HepG2 (cell line): ENCODE measurements at regions not wholly inside any gene's neighbourhood (a gene's known extent, or its start where the extent isn't known, plus 50 kb on each side); places are given as distances from the start of the nearest gene placed in this dataset.

Experiments used
- ATAC-seq: fragments of 200-7000 bp; cut with Tn5 transposase; 3 replicates; pipeline ENCODE4 v1.9.1; 2020; ENCODE audit warnings: mild to moderate bottlenecking, moderate library complexity
- BruUV-seq: library from RNA; stranded (reverse); fragments of 400-500 nt; replicated peaks from 2 replicates; lab custom pipeline; 2021; lab: Mats Ljungman, UMichigan
- CTCF ChIA-PET: fragments of 300-600 bp; formaldehyde crosslinking; extraction: SDS; loops from one replicate; lab custom pipeline; 2021; ENCODE audit warnings: low total read pairs, inconsistent platforms, low intra/inter-chr PET ratio; lab: Yijun Ruan, JAX
- POLR2A ChIA-PET: fragments of 350-600 bp; sonication (Branson Sonifier 250); formaldehyde crosslinking; loops from one replicate; lab custom pipeline; 2020; ENCODE audit warnings: antibody characterized with exemption, inconsistent platforms; lab: Yijun Ruan, JAX
- DNase-seq: peaks from one replicate; pipeline ENCODE4 v3.0.0-alpha.2; 2015; ENCODE audit warnings: low spot score
- FAIRE-seq: peaks from 3 replicates; lab custom pipeline; 2011; peaks lifted over from hg19 to GRCh38; lab: Jason Lieb, UNC
- H2AFZ ChIP-seq: one replicate; pipeline ENCODE4 v1.6.1; 2011; ENCODE audit warnings: low read length, inconsistent platforms
- H3K27ac ChIP-seq: fragments of 300-600 bp; 3 replicates; pipeline ENCODE4 v1.8.0; 2011; ENCODE audit warnings: mixed run types, mild to moderate bottlenecking, mixed read lengths, low read length, inconsistent platforms; ENCODE audit not compliant: insufficient read depth; ENCODE audit errors: extremely low read length
- H3K27me3 ChIP-seq, 2 experiments: fragments of 200-600 bp in 1 of 2; 2 replicates in 1 of 2; 3 replicates in 1 of 2; pipeline versions ENCODE4 v1.6.0 to v1.8.0; 2011; ENCODE audit warnings: low read length in 2 of 2, mild to moderate bottlenecking in 2 of 2, moderate library complexity in 2 of 2, inconsistent platforms in 1 of 2; ENCODE audit not compliant: insufficient read depth in 2 of 2, control insufficient read depth in 1 of 2
- H3K36me3 ChIP-seq, 2 experiments: fragments of 200-600 bp in 1 of 2; replicated peaks in 1 of 2; 2 replicates in 1 of 2; 3 replicates in 1 of 2; pipeline versions ENCODE4 v1.5.1 to v1.8.0; 2011; ENCODE audit warnings: low read length in 2 of 2, inconsistent platforms in 1 of 2; ENCODE audit not compliant: insufficient read depth in 2 of 2, control insufficient read depth in 1 of 2
- H3K4me1 ChIP-seq: 2 replicates; pipeline ENCODE4 v1.5.1; 2012; ENCODE audit warnings: low read length, inconsistent platforms; ENCODE audit not compliant: insufficient read depth
- H3K4me2 ChIP-seq: 2 replicates; pipeline ENCODE4 v1.6.0; 2011; ENCODE audit warnings: low read depth, low read length, inconsistent platforms
- H3K4me3 ChIP-seq, 3 experiments: fragments of 200-600 bp in 1 of 3; sonication (generic), shearing (Covaris generic) in 1 of 3; replicated peaks in 1 of 3; 2 replicates each; pipeline ENCODE4 v1.5.1; 2011 to 2016; ENCODE audit warnings: low read length in 3 of 3, inconsistent platforms in 2 of 3, low read depth in 2 of 3, mild to moderate bottlenecking in 2 of 3, control low read depth in 1 of 3, mixed read lengths in 1 of 3; ENCODE audit not compliant: insufficient read depth in 1 of 3
- H3K79me2 ChIP-seq: one replicate; pipeline ENCODE4 v1.6.1; 2011; ENCODE audit warnings: low read length, inconsistent platforms; ENCODE audit not compliant: insufficient read depth
- H3K9ac ChIP-seq: 2 replicates; pipeline ENCODE4 v1.6.0; 2011; ENCODE audit warnings: mild to moderate bottlenecking, low read depth, low read length, inconsistent platforms; ENCODE audit not compliant: insufficient read depth
- H3K9me3 ChIP-seq: 2 replicates; pipeline ENCODE4 v1.5.1; 2012; ENCODE audit warnings: mild to moderate bottlenecking, low read length
- H4K20me1 ChIP-seq: 2 replicates; pipeline ENCODE4 v1.6.0; 2011; ENCODE audit warnings: inconsistent platforms, mild to moderate bottlenecking, low read length, moderate library complexity; ENCODE audit not compliant: insufficient read depth
- CHD2 ChIP-seq: IDR thresholded peaks from 2 replicates; pipeline ENCODE4 v1.6.1; 2011; ENCODE audit warnings: low read depth, low read length, improper control_type of control experiment
- ELF1 ChIP-seq: sonication (generic); formaldehyde crosslinking; IDR thresholded peaks from 2 replicates; pipeline ENCODE4 v1.4.0; 2020; ENCODE audit warnings: missing genetic modification reagents
- FOXA3 ChIP-seq: IDR thresholded peaks from 2 replicates; pipeline ENCODE4 v1.6.1; 2016; ENCODE audit warnings: missing genetic modification reagents, missing compliant biosample characterization
- GLI4 ChIP-seq: sonication (generic); formaldehyde crosslinking; IDR thresholded peaks from 2 replicates; pipeline ENCODE4 v1.5.1; 2020; ENCODE audit warnings: missing genetic modification reagents, mild to moderate bottlenecking, moderate library complexity, borderline replicate concordance
- GTF3A ChIP-seq: sonication (generic); formaldehyde crosslinking; conservative IDR thresholded peaks from 2 replicates; pipeline ENCODE4 v1.4.0; 2020; ENCODE audit warnings: mild to moderate bottlenecking, missing genetic modification reagents
- KLF6 ChIP-seq: IDR thresholded peaks from 2 replicates; pipeline ENCODE4 v1.8.0; 2016; ENCODE audit warnings: missing biosample characterization, missing genetic modification reagents
- MAFK ChIP-seq, 2 experiments: IDR thresholded peaks in 1 of 2; conservative IDR thresholded peaks in 1 of 2; 2 replicates each; pipeline ENCODE4 v1.6.1; 2011; ENCODE audit warnings: improper control_type of control experiment in 2 of 2, low read length in 2 of 2
- MIER2 ChIP-seq: IDR thresholded peaks from 2 replicates; pipeline ENCODE4 v1.6.1; 2016; ENCODE audit warnings: missing biosample characterization, missing genetic modification reagents
- MLLT10 ChIP-seq: sonication (generic); formaldehyde crosslinking; IDR thresholded peaks from 2 replicates; pipeline ENCODE4 v1.4.0; 2020; ENCODE audit warnings: missing genetic modification reagents
- RARG ChIP-seq: sonication (generic); formaldehyde crosslinking; IDR thresholded peaks from 2 replicates; pipeline ENCODE4 v1.4.0; 2020; ENCODE audit warnings: low read depth, mild to moderate bottlenecking, missing genetic modification reagents
- TBX3 ChIP-seq: fragments of 450-650 bp; IDR thresholded peaks from 2 replicates; pipeline ENCODE4 v1.6.1; 2017; ENCODE audit warnings: antibody characterized with exemption, mild to moderate bottlenecking, inconsistent platforms, borderline replicate concordance
- ZBTB33 ChIP-seq: sonication (generic); formaldehyde crosslinking; IDR thresholded peaks from 2 replicates; pipeline ENCODE4 v1.4.0; 2020; ENCODE audit warnings: missing genetic modification reagents
- ZNF160 ChIP-seq: sonication (generic); formaldehyde crosslinking; IDR thresholded peaks from 2 replicates; pipeline ENCODE4 v1.8.0; 2022; ENCODE audit warnings: mild to moderate bottlenecking, inconsistent platforms, missing genetic modification reagents
- ZNF3 ChIP-seq: IDR thresholded peaks from 2 replicates; pipeline ENCODE4 v1.7.0; 2017; ENCODE audit warnings: inconsistent platforms
- WGBS: methylation state at CpG from one replicate; pipeline ENCODE4 v1.1.6; 2017; ENCODE audit warnings: low lambda C conversion rate; 5-methylcytosine and 5-hydroxymethylcytosine counted together
- in situ Hi-C: cut with HindIII; loops from 2 replicates; pipeline ENCODE4 v1.10.0; 2017; ENCODE audit warnings: low pct_unique_long_range_greater_than_20kb; ENCODE audit not compliant: extremely low pct_ligation_motif_present
- intact Hi-C: fragments of 100-400 bp; cut with micrococcal nuclease; formaldehyde crosslinking; loops from one replicate; pipeline ENCODE4 v1.10.0; 2022; ENCODE audit not compliant: unreplicated experiment

- POLR2A ChIA-PET: no interaction called here
- H4K20me1 ChIP-seq: no peaks in the 10 kb centered on the region
- H3K9me3 ChIP-seq: peaks cover 57% of the 10 kb centered on the region
- no peak overlapping the region for H3K4me2 ChIP-seq
- TF ChIP-seq FOXA3 (CRISPR knock-in tag): no peak
- no peak for TF ChIP-seq MLLT10 (CRISPR knock-in tag)
- TF ChIP-seq ZNF3 (CRISPR knock-in tag): no peak
- TF ChIP-seq KLF6 (CRISPR knock-in tag): no peak
- no peak for TF ChIP-seq ZNF160
- no peak for TF ChIP-seq MAFK (conservative IDR thresholded peaks at IDR 0.05 in 1 of 2, IDR thresholded peaks at IDR 0.05 in 1 of 2; ENCODE audit: low read length in 2 of 2)
- no peak for TF ChIP-seq TBX3
- TF ChIP-seq MIER2 (CRISPR knock-in tag): no peak
- TF ChIP-seq CHD2: no peak
- no peak for TF ChIP-seq GTF3A (CRISPR knock-in tag)
- TF ChIP-seq, all 625 proteins: peak for 0
- no TSS peak for BruUV-seq
- Histone ChIP-seq H3K27ac (no peak overlapping the region), H2AFZ (no peak overlapping the region), H3K36me3 (no peaks in the 10 kb centered on the region), H3K4me3 (no peak overlapping the region), H3K79me2 (no peaks in the 10 kb centered on the region), H3K4me1 (no peaks in the 10 kb centered on the region), H3K27me3 (no peaks in the 10 kb centered on the region), H3K9ac (no peak overlapping the region)
- ATAC-seq (no peak), FAIRE-seq (no peak), DNase-seq (no peak)
- in situ Hi-C loops (no loop called here), intact Hi-C loops (no loop called here)
- WGBS: 40% methylated on average over 4 of the region's 4 CpGs
- CTCF ChIA-PET: no interaction called here
Measured at GRCh38 chr7:19464751-19465150, 244.1 kb downstream of the POLR1F start.

- peaks cover 56% of the 10 kb centered on the region for H3K9me3 ChIP-seq
- no peaks in the 10 kb centered on the region for H3K27me3 ChIP-seq
- H3K4me3 ChIP-seq: no peak overlapping the region
- no TSS peak for BruUV-seq
- POLR2A ChIA-PET: no interaction called here
- TF ChIP-seq ELF1 (no peak), ZBTB33 (CRISPR knock-in tag) (no peak), RARG (CRISPR knock-in tag) (no peak), GLI4 (CRISPR knock-in tag) (no peak)
- in situ Hi-C loops: no loop called here
- H3K27ac ChIP-seq: no peak overlapping the region
- ATAC-seq (no peak), DNase-seq (no peak), FAIRE-seq (no peak)
- no peak overlapping the region for H3K9ac ChIP-seq
- WGBS: 0% methylated on average over 3 of the region's 3 CpGs
- no peak overlapping the region for H2AFZ ChIP-seq
- H3K4me2 ChIP-seq: no peak overlapping the region
- no peaks in the 10 kb centered on the region for H3K36me3 ChIP-seq
- CTCF ChIA-PET: no interaction called here
- no peaks in the 10 kb centered on the region for H3K4me1 ChIP-seq
- no peaks in the 10 kb centered on the region for H3K79me2 ChIP-seq
- no peaks in the 10 kb centered on the region for H4K20me1 ChIP-seq
- intact Hi-C loops: no loop called here
Measured at GRCh38 chr7:19464241-19464640, 244.6 kb downstream of the POLR1F start.
